Hepatocyte (in vitro differentiated cells): ENCODE measurements at regions not wholly inside any gene's neighbourhood (a gene's known extent, or its start where the extent isn't known, plus 50 kb on each side); places are given as distances from the start of the nearest gene placed in this dataset.

Source experiments
- CTCF ChIP-seq: fragments of 200-600 bp; sonication (generic); IDR thresholded peaks from 2 replicates; pipeline ENCODE4 v1.5.1; 2016; ENCODE audit warnings: antibody characterized with exemption, mild to moderate bottlenecking; ENCODE audit not compliant: poor library complexity
- EZH2 ChIP-seq: fragments of 200-600 bp; sonication (generic); IDR thresholded peaks from 2 replicates; pipeline ENCODE4 v1.6.1; 2016; ENCODE audit warnings: antibody characterized with exemption, mild to moderate bottlenecking, borderline replicate concordance
- EZH2phosphoT487 ChIP-seq: fragments of 200-600 bp; sonication (generic); IDR thresholded peaks from one replicate; pipeline ENCODE4 v1.6.1; 2018; ENCODE audit warnings: antibody characterized with exemption, mild to moderate bottlenecking, low read depth, moderate library complexity; ENCODE audit not compliant: unreplicated experiment, severe bottlenecking

- TF ChIP-seq CTCF: no peak
- no peak for TF ChIP-seq EZH2
- TF ChIP-seq EZH2phosphoT487: no peak
Observed at GRCh38 chr7:95715274-95715673, 57.1 kb upstream of the DYNC1I1 start.
